Tibial nerve (tissue), 4 donors: ENCODE measurements at regions not wholly inside any gene's neighbourhood (a gene's known extent, or its start where the extent isn't known, plus 50 kb on each side); places are given as distances from the start of the nearest gene placed in this dataset.
A peak's percentile ranks its signal among the peaks of the same experiment; 100 is the strongest.

Source experiments
- DNase-seq, 2 donors: peaks; one replicate each; pipeline ENCODE4 v3.0.0-alpha.2; 2019; ENCODE audit warnings: low spot score in 2 of 2
- H3K27ac ChIP-seq, 4 donors: fragments of 200-600 bp; sonication (generic) in 3 of 4; one replicate each; pipeline ENCODE4 v1.5.1; 2017 to 2019; ENCODE audit warnings: mild to moderate bottlenecking in 1 of 4
- H3K27me3 ChIP-seq, 2 donors: fragments of 200-600 bp; sonication (generic) in 1 of 2; one replicate each; pipeline versions ENCODE4 v1.5.1 to v1.6.0; 2017 to 2019
- H3K36me3 ChIP-seq, 3 donors: fragments of 200-600 bp; sonication (generic); one replicate each; pipeline ENCODE4 v1.5.1; 2018 to 2019
- H3K4me1 ChIP-seq, 4 donors: fragments of 200-600 bp; sonication (generic) in 3 of 4; one replicate each; pipeline ENCODE4 v1.5.1; 2017 to 2019
- H3K4me3 ChIP-seq, 4 donors: fragments of 200-600 bp; sonication (generic) in 3 of 4; one replicate each; pipeline ENCODE4 v1.5.1; 2017 to 2019; ENCODE audit warnings: mild to moderate bottlenecking in 1 of 4, moderate library complexity in 1 of 4
- H3K9me3 ChIP-seq, 4 donors: fragments of 200-600 bp; sonication (generic) in 3 of 4; one replicate each; pipeline ENCODE4 v1.5.1; 2017 to 2019
- CTCF ChIP-seq, 5 experiments: fragments of 200-600 bp in 3 of 5; fragments of 450-650 bp in 2 of 5; sonication (generic) in 3 of 5; IDR thresholded peaks; one replicate each; pipeline ENCODE4 v1.5.1; 2016 to 2019; ENCODE audit warnings: antibody characterized with exemption in 5 of 5, mild to moderate bottlenecking in 3 of 5, moderate library complexity in 2 of 5
- EP300 ChIP-seq, 2 donors: sonication (generic); formaldehyde crosslinking; IDR thresholded peaks; one replicate each; pipeline ENCODE4 v1.6.1; 2017; ENCODE audit warnings: antibody characterized with exemption in 2 of 2, mild to moderate bottlenecking in 1 of 2
- POLR2A ChIP-seq, 2 donors: fragments of 450-650 bp; IDR thresholded peaks; one replicate each; pipeline ENCODE4 v1.6.1; 2017; ENCODE audit warnings: antibody characterized with exemption in 2 of 2, mild to moderate bottlenecking in 2 of 2, moderate library complexity in 2 of 2
- WGBS, 2 donors: methylation state at CpG; one replicate each; pipeline ENCODE4 v1.1.5; 2018; 5-methylcytosine and 5-hydroxymethylcytosine counted together

GRCh38 chr5:14038341-14038959 is 94.0 kb upstream of the DNAH5 start:
- Histone ChIP-seq H3K27ac (no peak overlapping the region), H3K36me3 (no peaks in the 10 kb centered on the region), H3K4me1 (peaks cover 0 to 30% (median 3%) of the 10 kb centered on the region in 4 donors), H3K4me3 (no peak overlapping the region), H3K9me3 (no peaks in the 10 kb centered on the region), H3K27me3 (no peaks in the 10 kb centered on the region)
- no peak for TF ChIP-seq POLR2A (IDR thresholded peaks at IDR 0.05)
- no peak for TF ChIP-seq CTCF (IDR thresholded peaks at IDR 0.05)
- no peak for TF ChIP-seq EP300 (IDR thresholded peaks at IDR 0.05)
- no peak for DNase-seq
- 48 to 50% methylated on average over 10 of the region's 10 CpGs for WGBS, 2 donors

GRCh38 chr5:14036947-14037346 is 92.5 kb upstream of the DNAH5 start:
- H3K27ac ChIP-seq: no peak overlapping the region

GRCh38 chr5:14036514-14036913 is 92.0 kb upstream of the DNAH5 start:
- WGBS, 2 donors: 47 to 49% methylated on average over 2 of the region's 2 CpGs
- DNase-seq: no peak
- TF ChIP-seq CTCF (IDR thresholded peaks at IDR 0.05) (no peak), POLR2A (IDR thresholded peaks at IDR 0.05) (no peak), EP300 (IDR thresholded peaks at IDR 0.05) (no peak)
- no peak overlapping the region for H3K4me3 ChIP-seq
- H3K27me3 ChIP-seq: no peaks in the 10 kb centered on the region
- H3K9me3 ChIP-seq: no peaks in the 10 kb centered on the region
- peak overlapping the region in 2 of 4 donors; percentile 68 to 77 for H3K27ac ChIP-seq
- no peaks in the 10 kb centered on the region for H3K36me3 ChIP-seq
- H3K4me1 ChIP-seq: peaks cover 0 to 30% (median 3%) of the 10 kb centered on the region in 4 donors

More at GRCh38 chr5:14036947-14037346, 92.5 kb upstream of the DNAH5 start:
- TF ChIP-seq EP300 (IDR thresholded peaks at IDR 0.05) (no peak), CTCF (IDR thresholded peaks at IDR 0.05) (no peak), POLR2A (IDR thresholded peaks at IDR 0.05) (no peak)
- DNase-seq: no peak
- 82 to 86% methylated on average over 9 of the region's 9 CpGs for WGBS, 2 donors
- no peak overlapping the region for H3K4me3 ChIP-seq
- no peaks in the 10 kb centered on the region for H3K36me3 ChIP-seq
- H3K4me1 ChIP-seq: peaks cover 0 to 30% (median 3%) of the 10 kb centered on the region in 4 donors
- H3K9me3 ChIP-seq: no peaks in the 10 kb centered on the region
- H3K27me3 ChIP-seq: no peaks in the 10 kb centered on the region

- no peaks in the 10 kb centered on the region for H3K27me3 ChIP-seq
- no peaks in the 10 kb centered on the region for H3K36me3 ChIP-seq
- TF ChIP-seq CTCF (IDR thresholded peaks at IDR 0.05) (no peak), POLR2A (IDR thresholded peaks at IDR 0.05) (no peak), EP300 (IDR thresholded peaks at IDR 0.05) (peak in 1 of 2 donors; percentile 51)
- peak in 1 of 2 donors; percentile 7 for DNase-seq
- H3K4me1 ChIP-seq: peaks cover 0 to 30% (median 3%) of the 10 kb centered on the region in 4 donors
- peak overlapping the region in 1 of 4 donors; percentile 18 for H3K4me3 ChIP-seq
- whole genome bisulfite sequencing, 2 donors: 3 to 4% methylated on average over 10 of the region's 10 CpGs
- no peaks in the 10 kb centered on the region for H3K9me3 ChIP-seq
- H3K27ac ChIP-seq: peak overlapping the region in 2 of 4 donors; percentile 68 to 77
Measured at GRCh38 chr5:14035859-14036503, 91.5 kb upstream of the DNAH5 start.

- TF ChIP-seq POLR2A (IDR thresholded peaks at IDR 0.05): no peak
- no peak for TF ChIP-seq EP300 (IDR thresholded peaks at IDR 0.05)
- no peak for TF ChIP-seq CTCF (IDR thresholded peaks at IDR 0.05)
- H3K4me1 ChIP-seq: peaks cover 0 to 30% (median 3%) of the 10 kb centered on the region in 4 donors
- no peak overlapping the region for H3K27ac ChIP-seq
- no peak for DNase-seq
- H3K36me3 ChIP-seq: no peaks in the 10 kb centered on the region
- H3K27me3 ChIP-seq: no peaks in the 10 kb centered on the region
- H3K9me3 ChIP-seq: no peaks in the 10 kb centered on the region
- no peak overlapping the region for H3K4me3 ChIP-seq
- 66 to 76% methylated on average over 3 of the region's 3 CpGs for WGBS, 2 donors
Measured at GRCh38 chr5:14034963-14035362, 90.5 kb upstream of the DNAH5 start.
